ENCODE measurements at regions not wholly inside any gene's neighbourhood (a gene's known extent, or its start where the extent isn't known, plus 50 kb on each side); places are given as distances from the start of the nearest gene placed in this dataset.
A peak's percentile ranks its signal among the peaks of the same experiment; 100 is the strongest.

GRCh38 chr5:63726496-63726895, 235.7 kb downstream of the HTR1A start:
- no peak for DNase-seq

GRCh38 chr5:63719147-63719546, 243.1 kb downstream of the HTR1A start:
- no peak for DNase-seq

DNA sequence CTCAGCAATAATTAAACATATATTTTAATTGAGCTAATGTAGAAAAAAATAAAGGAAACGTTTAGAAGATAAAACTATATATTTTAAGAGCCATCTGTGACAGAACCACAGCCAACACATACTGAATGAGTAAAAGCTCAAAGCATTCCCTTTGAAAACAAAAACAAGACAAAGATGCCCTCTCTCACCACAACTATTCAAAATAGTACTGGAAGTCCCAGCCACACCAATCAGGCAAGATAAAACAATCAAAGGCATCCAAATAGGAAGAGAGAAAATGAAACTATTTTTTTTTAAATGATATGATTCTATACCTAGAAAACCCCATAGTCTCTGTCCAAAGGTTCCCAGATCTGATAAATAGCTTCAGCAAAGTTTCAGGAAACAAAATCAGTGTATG, 262.0 kb downstream of the HTR1A start:
- DNase-seq, result no peak

- no peak for DNase-seq
These were observed 264.4 kb downstream of the HTR1A start for GRCh38 chr5:63697811-63698210.

- DNase-seq, result no peak
These were observed 271.7 kb downstream of the HTR1A start for GRCh38 chr5:63690546-63690945.

DNA sequence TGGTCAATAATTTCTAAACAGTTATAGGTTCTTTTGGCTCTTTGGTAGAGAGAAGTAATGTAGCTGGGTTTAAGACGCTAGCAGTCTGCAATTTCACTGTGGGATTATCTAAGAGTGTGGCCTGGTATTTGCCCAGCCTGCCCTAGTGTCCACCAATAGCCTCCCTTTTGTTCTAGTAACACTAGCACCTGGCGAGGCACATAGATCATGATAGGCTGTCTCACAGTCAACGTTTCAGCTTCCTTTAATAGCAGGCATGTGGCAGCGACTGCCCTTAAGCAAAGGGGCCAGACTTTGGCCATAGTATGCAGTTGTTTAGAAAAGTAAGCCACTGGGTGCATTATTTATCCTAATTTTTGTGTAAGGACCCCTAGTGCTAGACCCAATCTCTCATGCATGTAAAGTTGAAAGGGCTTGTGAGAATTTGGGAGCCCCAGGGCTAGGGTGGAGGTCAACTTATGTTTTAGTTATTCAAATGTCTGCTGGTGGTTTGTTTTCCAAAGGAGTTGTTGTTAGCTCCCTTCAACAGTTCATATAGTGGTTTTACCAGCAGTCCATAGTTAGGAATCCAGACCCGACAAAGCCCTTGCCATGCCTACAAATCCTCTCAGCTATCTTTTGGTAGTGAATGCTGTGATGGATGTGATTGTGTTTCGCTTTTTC, 274.3 kb downstream of the HTR1A start:
- DNase-seq, result no peak

DNA sequence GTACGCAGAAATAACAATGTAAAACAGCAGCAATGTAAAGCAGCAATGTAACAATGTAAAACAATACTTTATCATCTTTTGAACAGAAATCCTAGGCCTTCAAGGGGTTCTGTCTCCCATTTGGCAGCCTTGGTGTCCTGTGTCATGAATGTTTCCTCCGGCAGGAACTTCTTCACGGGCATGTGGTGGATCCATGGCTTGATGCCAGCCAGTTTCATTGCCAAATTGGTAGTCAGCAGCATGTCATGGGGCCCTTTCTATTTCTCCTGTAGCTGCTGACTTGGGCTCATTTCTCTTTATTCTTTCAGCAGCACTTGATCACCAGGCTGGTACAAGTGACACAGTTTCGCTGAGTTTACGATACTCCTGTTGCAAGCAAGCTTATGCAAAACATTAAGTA, 275.3 kb downstream of the HTR1A start:
- peak in 5 of 14 donors; percentile 1 to 5 (median 2) for DNase-seq

GRCh38 chr5:63686181-63686580, 276.1 kb downstream of the HTR1A start:
- no peak for DNase-seq

DNA sequence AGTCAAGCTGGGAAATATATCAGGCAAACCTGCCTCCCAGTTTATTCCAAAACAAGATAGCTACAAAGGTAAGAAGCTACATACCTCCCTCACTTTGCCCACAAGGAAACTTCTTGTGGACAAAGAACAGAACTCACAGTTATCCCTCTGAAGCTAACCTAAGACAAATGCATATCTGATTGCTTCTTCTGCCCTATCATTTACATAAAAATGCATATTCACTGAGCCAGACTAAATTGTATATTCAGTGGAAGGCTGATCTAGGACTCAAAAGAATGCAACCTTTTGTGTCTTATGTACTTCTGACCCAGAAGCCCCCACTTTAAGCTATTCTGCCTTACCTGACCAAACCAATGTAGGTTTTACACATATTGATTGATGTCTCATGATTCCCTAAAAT, 276.8 kb downstream of the HTR1A start:
- no peak for DNase-seq

DNA sequence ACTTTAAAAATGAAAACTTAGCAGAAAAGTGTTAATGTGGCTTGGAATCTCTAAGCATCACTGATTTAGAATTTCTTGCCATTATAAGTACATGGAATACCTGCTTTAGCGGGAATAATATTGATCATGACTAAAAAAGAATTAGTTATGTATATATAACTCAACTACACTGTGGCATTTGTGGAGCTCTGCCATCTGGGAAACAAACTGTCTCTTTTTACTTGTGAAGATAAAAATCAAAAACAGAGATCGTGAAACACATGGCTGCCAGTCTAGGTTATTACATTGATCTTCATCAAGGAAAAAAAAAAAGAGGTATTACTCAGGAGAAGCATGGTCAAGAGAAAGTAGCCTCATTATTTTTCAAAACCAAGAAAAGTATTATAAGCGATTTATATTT, 287.4 kb downstream of the HTR1A start:
- DNase-seq, result no peak

DNA sequence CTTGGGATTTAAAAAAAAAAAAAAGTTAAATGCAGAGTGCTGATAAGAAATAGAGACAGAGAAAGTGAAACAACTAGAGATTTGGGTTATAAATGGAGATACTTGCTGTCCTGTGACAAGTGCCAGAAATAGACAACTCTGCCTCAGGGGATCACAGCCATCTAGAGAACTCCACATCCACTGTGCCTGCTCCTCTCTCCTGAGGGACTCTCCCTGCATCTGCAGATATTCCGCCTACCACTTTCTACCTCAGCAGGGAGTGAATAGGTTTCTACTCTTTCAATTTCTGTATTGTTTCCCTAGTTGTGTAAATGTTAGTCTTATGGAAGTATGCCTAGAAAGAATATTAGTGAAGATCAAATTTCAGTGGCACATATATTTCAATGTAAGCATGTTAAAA, 307.2 kb downstream of the HTR1A start:
- DNase-seq, result no peak

GRCh38 chr5:63650581-63650980, 311.7 kb downstream of the HTR1A start:
- no peak for DNase-seq

- DNase-seq, result no peak
These were observed 313.9 kb downstream of the HTR1A start for GRCh38 chr5:63648376-63648775.

- no peak for DNase-seq
These were observed 332.2 kb downstream of the HTR1A start for GRCh38 chr5:63629951-63630630.

GRCh38 chr5:63613442-63613841, 348.8 kb downstream of the HTR1A start:
- no peak for DNase-seq

GRCh38 chr5:63603996-63604395, 358.2 kb downstream of the HTR1A start:
- no peak for DNase-seq

DNA sequence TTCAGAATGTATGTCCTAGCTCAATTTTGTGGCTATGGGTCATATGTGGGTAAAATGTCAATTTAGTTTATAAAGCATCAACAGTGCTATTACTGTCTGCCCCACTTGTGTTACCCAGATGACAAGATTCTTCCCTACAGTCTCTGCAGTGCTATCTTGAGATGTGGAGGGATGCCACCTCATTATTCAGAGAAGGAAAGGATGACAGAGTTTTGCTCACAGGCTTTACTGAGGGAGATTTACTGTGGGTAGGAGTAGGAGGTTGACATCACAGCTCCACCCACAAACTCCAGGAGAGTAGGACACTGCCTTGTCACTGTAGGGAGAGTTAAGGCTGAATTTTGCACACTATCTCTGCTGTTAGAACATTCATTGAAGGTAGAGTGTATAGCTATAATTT, 359.3 kb downstream of the HTR1A start:
- DNase-seq, result no peak

GRCh38 chr5:63596254-63596653, 366.0 kb downstream of the HTR1A start:
- DNase-seq, result no peak

GRCh38 chr5:63573380-63573779, 388.9 kb downstream of the HTR1A start:
- DNase-seq, result no peak

- DNase-seq, result no peak
These were observed 389.5 kb downstream of the HTR1A start for GRCh38 chr5:63572740-63573139.

- no peak for DNase-seq
These were observed 391.5 kb downstream of the HTR1A start for GRCh38 chr5:63570752-63571151.

- DNase-seq, result no peak
These were observed 397.5 kb downstream of the HTR1A start for GRCh38 chr5:63564789-63565188.

DNA sequence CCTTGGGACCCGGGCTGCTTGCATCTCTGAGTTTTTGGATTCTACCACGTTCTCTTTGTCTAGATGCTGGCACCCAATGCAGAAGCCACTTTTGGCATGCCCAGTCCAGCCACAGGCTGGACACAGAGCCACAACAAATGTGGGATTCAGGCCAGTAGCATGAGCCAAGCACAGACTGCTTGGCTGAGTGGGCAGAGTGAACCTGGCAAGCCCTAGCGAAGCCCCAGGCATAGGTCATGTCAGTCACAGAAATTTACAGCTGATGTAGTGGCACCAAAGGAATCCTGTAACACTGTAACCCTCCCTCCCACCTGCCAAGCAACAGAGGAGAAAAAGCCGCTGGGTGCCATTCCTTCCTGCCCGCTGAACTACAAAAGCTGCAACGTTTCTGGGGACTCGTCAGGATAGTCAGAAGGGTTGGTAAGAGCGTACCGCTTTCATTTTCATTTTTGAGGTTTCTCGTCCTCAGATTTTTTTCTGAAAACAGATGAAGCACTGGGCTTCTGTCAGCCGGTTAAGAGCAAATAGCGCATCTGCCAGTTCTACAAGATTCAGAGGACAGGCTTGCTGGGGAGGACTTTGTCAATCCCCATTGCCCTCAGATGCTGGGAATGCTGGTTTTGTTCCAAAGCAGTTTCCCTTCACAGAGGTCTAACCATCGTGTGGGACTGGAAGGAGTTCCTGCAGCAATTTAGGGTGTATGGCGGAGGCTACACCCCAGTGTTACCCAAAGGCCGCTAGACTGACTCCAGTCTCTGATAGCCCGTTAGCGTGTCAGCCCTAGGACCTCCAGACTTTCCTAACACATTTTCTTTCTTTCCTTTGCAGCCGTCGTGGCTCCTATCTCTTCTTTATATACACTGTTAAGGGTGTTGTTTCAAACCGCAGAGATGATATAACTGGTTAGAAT, 399.0 kb downstream of the HTR1A start:
- DNase-seq, result peak in 1 of 14 donors; percentile 15

All from C1 segment of cervical spinal cord (tissue), 14 donors.